GM23338 (cell line): ENCODE measurements at regions not wholly inside any gene's neighbourhood (a gene's known extent, or its start where the extent isn't known, plus 50 kb on each side); places are given as distances from the start of the nearest gene placed in this dataset.

ENCODE experiments used
- ATAC-seq: fragments of 200-7000 bp; cut with Tn5 transposase; 3 replicates; pipeline ENCODE4 v1.9.1; 2020
- DNase-seq: peaks from one replicate; pipeline ENCODE4 v3.0.0-alpha.2; 2015; ENCODE audit warnings: low spot score
- H2AFZ ChIP-seq: fragments of 200-600 bp; sonication (generic); 2 replicates; pipeline ENCODE4 v1.8.0; 2016; ENCODE audit warnings: antibody characterized with exemption, mild to moderate bottlenecking, moderate library complexity
- H3F3A ChIP-seq: fragments of 200-600 bp; sonication (generic); replicated peaks from 2 replicates; pipeline ENCODE4 v1.8.0; 2017; ENCODE audit warnings: antibody characterized with exemption, mixed run types, low read depth
- H3K27ac ChIP-seq: fragments of 200-600 bp; sonication (generic); 2 replicates; pipeline ENCODE4 v1.6.1; 2016; ENCODE audit warnings: low read depth
- H3K27me3 ChIP-seq: fragments of 200-600 bp; sonication (generic); 2 replicates; pipeline ENCODE4 v1.8.0; 2016; ENCODE audit warnings: mild to moderate bottlenecking, mixed run types, moderate library complexity; ENCODE audit not compliant: insufficient read depth
- H3K36me3 ChIP-seq: fragments of 200-600 bp; sonication (generic); 2 replicates; pipeline ENCODE4 v1.8.0; 2016; ENCODE audit warnings: mild to moderate bottlenecking; ENCODE audit not compliant: insufficient read depth
- H3K4me1 ChIP-seq: fragments of 200-600 bp; sonication (generic); 2 replicates; pipeline ENCODE4 v1.8.0; 2016; ENCODE audit warnings: mild to moderate bottlenecking, moderate library complexity; ENCODE audit not compliant: insufficient read depth
- H3K4me2 ChIP-seq: fragments of 200-600 bp; sonication (generic); 2 replicates; pipeline ENCODE4 v1.7.1; 2017; ENCODE audit warnings: mixed run types
- H3K4me3 ChIP-seq: fragments of 200-600 bp; sonication (generic); 2 replicates; pipeline ENCODE4 v1.6.1; 2016; ENCODE audit warnings: mixed run types
- H3K79me2 ChIP-seq: fragments of 200-600 bp; sonication (generic); replicated peaks from 2 replicates; pipeline ENCODE4 v1.8.0; 2017; ENCODE audit warnings: mild to moderate bottlenecking; ENCODE audit not compliant: insufficient read depth
- H3K9me2 ChIP-seq: fragments of 200-600 bp; sonication (generic); 2 replicates; pipeline ENCODE4 v1.8.0; 2017; ENCODE audit not compliant: insufficient read depth
- H4K20me1 ChIP-seq: fragments of 200-600 bp; sonication (generic); replicated peaks from 2 replicates; pipeline ENCODE4 v1.8.0; 2017; ENCODE audit warnings: mild to moderate bottlenecking; ENCODE audit not compliant: insufficient read depth
- H3K27ac Mint-ChIP-seq: 2 replicates; pipeline ENCODE4 v1.8.0; 2020; ENCODE audit warnings: inconsistent platforms, mild to moderate bottlenecking, moderate library complexity, mixed read lengths
- H3K27me3 Mint-ChIP-seq: 3 replicates; pipeline ENCODE4 v1.8.0; 2022; ENCODE audit warnings: low read depth, mild to moderate bottlenecking, moderate library complexity, mixed read lengths, inconsistent platforms; ENCODE audit not compliant: insufficient read depth, poor library complexity
- H3K36me3 Mint-ChIP-seq: 3 replicates; pipeline ENCODE4 v1.8.0; 2021; ENCODE audit warnings: low read depth, mild to moderate bottlenecking, inconsistent platforms, moderate library complexity, mixed read lengths
- H3K4me1 Mint-ChIP-seq: 3 replicates; pipeline ENCODE4 v1.8.0; 2020; ENCODE audit warnings: mild to moderate bottlenecking, inconsistent platforms, mixed read lengths
- H3K4me3 Mint-ChIP-seq: 3 replicates; pipeline ENCODE4 v1.8.0; 2021; ENCODE audit warnings: moderate library complexity, mild to moderate bottlenecking, inconsistent platforms, mixed read lengths
- H3K9me3 Mint-ChIP-seq: 3 replicates; pipeline ENCODE4 v1.8.0; 2020; ENCODE audit warnings: moderate library complexity, mild to moderate bottlenecking, inconsistent platforms, mixed read lengths
- EZH2 ChIP-seq: fragments of 200-600 bp; sonication (generic); IDR thresholded peaks from one replicate; pipeline ENCODE4 v1.8.0; 2017; ENCODE audit warnings: antibody characterized with exemption, mild to moderate bottlenecking, low read depth; ENCODE audit not compliant: unreplicated experiment
- JUNB ChIP-seq: IDR thresholded peaks from one replicate; pipeline ENCODE4 v1.6.1; 2016; ENCODE audit warnings: antibody characterized with exemption; ENCODE audit not compliant: unreplicated experiment
- NANOG ChIP-seq: IDR thresholded peaks from 2 replicates; pipeline ENCODE4 v1.6.1; 2016; ENCODE audit warnings: antibody characterized with exemption, borderline replicate concordance
- POLR2AphosphoS5 ChIP-seq: IDR thresholded peaks from 2 replicates; pipeline ENCODE4 v1.6.1; 2016; ENCODE audit warnings: antibody characterized with exemption, low read depth
- ZNF114 ChIP-seq: fragments of 250-450 bp; sonication (Bioruptor Pico); IDR thresholded peaks from 2 replicates; pipeline ENCODE4 v1.5.0; 2020; ENCODE audit warnings: mild to moderate bottlenecking, moderate library complexity
- TF ChIP-seq, protein P1 (sequence below): IDR thresholded peaks from 2 replicates; pipeline ENCODE4 v1.6.1; 2016; ENCODE audit warnings: antibody characterized with exemption
- TF ChIP-seq, protein P2 (sequence below): fragments of 250-450 bp; sonication (Bioruptor Pico); IDR thresholded peaks from 2 replicates; pipeline ENCODE4 v1.5.0; 2020; ENCODE audit warnings: mild to moderate bottlenecking, moderate library complexity
- TF ChIP-seq, protein P3 (sequence below): IDR thresholded peaks from one replicate; pipeline ENCODE4 v1.6.1; 2018; ENCODE audit warnings: antibody characterized with exemption; ENCODE audit not compliant: unreplicated experiment

DNA sequence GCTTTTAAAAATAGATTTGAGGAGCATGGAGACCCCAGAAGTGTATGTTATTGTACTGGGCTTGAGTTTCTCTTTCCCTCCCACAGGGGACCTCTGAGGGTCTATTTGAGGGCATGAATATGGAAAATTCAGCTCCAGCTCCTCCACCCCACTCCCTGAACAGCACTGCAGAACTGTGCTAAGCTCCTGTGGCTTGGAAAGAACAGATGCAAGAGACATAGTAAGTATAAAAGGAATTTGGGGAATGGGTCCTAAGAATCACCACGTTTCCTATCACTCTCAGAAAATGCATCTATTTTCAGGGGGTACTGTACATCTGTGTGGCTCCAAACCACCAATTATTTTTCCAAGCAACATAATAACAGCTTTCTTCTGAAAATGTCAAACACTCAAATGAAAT is 416.1 kb downstream of the ZNF521 start:
- Mint-ChIP-seq H3K27ac (no peak overlapping the region), H3K4me3 (no peak overlapping the region), H3K9me3 (no peaks in the 10 kb centered on the region), H3K36me3 (no peaks in the 10 kb centered on the region), H3K4me1 (peaks cover 15% of the 10 kb centered on the region), H3K27me3 (no peaks in the 10 kb centered on the region)
- ATAC-seq: no peak
- TF ChIP-seq POLR2AphosphoS5 (no peak), EZH2 (no peak), ZNF114 (no peak), NANOG (no peak), JUNB (no peak)
- TF ChIP-seq, protein P1, sequence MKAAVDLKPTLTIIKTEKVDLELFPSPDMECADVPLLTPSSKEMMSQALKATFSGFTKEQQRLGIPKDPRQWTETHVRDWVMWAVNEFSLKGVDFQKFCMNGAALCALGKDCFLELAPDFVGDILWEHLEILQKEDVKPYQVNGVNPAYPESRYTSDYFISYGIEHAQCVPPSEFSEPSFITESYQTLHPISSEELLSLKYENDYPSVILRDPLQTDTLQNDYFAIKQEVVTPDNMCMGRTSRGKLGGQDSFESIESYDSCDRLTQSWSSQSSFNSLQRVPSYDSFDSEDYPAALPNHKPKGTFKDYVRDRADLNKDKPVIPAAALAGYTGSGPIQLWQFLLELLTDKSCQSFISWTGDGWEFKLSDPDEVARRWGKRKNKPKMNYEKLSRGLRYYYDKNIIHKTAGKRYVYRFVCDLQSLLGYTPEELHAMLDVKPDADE: no peak
- TF ChIP-seq, protein P2, sequence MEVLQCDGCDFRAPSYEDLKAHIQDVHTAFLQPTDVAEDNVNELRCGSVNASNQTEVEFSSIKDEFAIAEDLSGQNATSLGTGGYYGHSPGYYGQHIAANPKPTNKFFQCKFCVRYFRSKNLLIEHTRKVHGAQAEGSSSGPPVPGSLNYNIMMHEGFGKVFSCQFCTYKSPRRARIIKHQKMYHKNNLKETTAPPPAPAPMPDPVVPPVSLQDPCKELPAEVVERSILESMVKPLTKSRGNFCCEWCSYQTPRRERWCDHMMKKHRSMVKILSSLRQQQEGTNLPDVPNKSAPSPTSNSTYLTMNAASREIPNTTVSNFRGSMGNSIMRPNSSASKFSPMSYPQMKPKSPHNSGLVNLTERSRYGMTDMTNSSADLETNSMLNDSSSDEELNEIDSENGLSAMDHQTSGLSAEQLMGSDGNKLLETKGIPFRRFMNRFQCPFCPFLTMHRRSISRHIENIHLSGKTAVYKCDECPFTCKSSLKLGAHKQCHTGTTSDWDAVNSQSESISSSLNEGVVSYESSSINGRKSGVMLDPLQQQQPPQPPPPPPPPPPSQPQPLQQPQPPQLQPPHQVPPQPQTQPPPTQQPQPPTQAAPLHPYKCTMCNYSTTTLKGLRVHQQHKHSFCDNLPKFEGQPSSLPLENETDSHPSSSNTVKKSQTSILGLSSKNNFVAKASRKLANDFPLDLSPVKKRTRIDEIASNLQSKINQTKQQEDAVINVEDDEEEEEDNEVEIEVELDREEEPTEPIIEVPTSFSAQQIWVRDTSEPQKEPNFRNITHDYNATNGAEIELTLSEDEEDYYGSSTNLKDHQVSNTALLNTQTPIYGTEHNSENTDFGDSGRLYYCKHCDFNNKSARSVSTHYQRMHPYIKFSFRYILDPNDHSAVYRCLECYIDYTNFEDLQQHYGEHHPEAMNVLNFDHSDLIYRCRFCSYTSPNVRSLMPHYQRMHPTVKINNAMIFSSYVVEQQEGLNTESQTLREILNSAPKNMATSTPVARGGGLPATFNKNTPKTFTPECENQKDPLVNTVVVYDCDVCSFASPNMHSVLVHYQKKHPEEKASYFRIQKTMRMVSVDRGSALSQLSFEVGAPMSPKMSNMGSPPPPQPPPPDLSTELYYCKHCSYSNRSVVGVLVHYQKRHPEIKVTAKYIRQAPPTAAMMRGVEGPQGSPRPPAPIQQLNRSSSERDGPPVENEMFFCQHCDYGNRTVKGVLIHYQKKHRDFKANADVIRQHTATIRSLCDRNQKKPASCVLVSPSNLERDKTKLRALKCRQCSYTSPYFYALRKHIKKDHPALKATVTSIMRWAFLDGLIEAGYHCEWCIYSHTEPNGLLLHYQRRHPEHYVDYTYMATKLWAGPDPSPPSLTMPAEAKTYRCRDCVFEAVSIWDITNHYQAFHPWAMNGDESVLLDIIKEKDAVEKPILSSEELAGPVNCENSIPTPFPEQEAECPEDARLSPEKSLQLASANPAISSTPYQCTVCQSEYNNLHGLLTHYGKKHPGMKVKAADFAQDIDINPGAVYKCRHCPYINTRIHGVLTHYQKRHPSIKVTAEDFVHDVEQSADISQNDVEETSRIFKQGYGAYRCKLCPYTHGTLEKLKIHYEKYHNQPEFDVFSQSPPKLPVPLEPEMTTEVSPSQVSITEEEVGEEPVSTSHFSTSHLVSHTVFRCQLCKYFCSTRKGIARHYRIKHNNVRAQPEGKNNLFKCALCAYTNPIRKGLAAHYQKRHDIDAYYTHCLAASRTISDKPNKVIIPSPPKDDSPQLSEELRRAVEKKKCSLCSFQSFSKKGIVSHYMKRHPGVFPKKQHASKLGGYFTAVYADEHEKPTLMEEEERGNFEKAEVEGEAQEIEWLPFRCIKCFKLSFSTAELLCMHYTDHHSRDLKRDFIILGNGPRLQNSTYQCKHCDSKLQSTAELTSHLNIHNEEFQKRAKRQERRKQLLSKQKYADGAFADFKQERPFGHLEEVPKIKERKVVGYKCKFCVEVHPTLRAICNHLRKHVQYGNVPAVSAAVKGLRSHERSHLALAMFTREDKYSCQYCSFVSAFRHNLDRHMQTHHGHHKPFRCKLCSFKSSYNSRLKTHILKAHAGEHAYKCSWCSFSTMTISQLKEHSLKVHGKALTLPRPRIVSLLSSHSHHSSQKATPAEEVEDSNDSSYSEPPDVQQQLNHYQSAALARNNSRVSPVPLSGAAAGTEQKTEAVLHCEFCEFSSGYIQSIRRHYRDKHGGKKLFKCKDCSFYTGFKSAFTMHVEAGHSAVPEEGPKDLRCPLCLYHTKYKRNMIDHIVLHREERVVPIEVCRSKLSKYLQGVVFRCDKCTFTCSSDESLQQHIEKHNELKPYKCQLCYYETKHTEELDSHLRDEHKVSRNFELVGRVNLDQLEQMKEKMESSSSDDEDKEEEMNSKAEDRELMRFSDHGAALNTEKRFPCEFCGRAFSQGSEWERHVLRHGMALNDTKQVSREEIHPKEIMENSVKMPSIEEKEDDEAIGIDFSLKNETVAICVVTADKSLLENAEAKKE: no peak
- TF ChIP-seq, protein P3, sequence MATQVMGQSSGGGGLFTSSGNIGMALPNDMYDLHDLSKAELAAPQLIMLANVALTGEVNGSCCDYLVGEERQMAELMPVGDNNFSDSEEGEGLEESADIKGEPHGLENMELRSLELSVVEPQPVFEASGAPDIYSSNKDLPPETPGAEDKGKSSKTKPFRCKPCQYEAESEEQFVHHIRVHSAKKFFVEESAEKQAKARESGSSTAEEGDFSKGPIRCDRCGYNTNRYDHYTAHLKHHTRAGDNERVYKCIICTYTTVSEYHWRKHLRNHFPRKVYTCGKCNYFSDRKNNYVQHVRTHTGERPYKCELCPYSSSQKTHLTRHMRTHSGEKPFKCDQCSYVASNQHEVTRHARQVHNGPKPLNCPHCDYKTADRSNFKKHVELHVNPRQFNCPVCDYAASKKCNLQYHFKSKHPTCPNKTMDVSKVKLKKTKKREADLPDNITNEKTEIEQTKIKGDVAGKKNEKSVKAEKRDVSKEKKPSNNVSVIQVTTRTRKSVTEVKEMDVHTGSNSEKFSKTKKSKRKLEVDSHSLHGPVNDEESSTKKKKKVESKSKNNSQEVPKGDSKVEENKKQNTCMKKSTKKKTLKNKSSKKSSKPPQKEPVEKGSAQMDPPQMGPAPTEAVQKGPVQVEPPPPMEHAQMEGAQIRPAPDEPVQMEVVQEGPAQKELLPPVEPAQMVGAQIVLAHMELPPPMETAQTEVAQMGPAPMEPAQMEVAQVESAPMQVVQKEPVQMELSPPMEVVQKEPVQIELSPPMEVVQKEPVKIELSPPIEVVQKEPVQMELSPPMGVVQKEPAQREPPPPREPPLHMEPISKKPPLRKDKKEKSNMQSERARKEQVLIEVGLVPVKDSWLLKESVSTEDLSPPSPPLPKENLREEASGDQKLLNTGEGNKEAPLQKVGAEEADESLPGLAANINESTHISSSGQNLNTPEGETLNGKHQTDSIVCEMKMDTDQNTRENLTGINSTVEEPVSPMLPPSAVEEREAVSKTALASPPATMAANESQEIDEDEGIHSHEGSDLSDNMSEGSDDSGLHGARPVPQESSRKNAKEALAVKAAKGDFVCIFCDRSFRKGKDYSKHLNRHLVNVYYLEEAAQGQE: no peak
- Histone ChIP-seq H3F3A (no peaks in the 10 kb centered on the region), H3K36me3 (no peaks in the 10 kb centered on the region), H3K79me2 (no peaks in the 10 kb centered on the region), H3K4me1 (peaks cover 10% of the 10 kb centered on the region), H2AFZ (no peak overlapping the region), H4K20me1 (no peaks in the 10 kb centered on the region), H3K4me2 (no peak overlapping the region), H3K27ac (no peak overlapping the region), H3K27me3 (no peaks in the 10 kb centered on the region), H3K9me2 (peaks cover 12% of the 10 kb centered on the region), H3K4me3 (no peak overlapping the region)
- no peak for DNase-seq
